Suprapubic skin (tissue), 4 donors: ENCODE measurements at regions not wholly inside any gene's neighbourhood (a gene's known extent, or its start where the extent isn't known, plus 50 kb on each side); places are given as distances from the start of the nearest gene placed in this dataset.

Experiments used
- EP300 ChIP-seq: sonication (generic); formaldehyde crosslinking; IDR thresholded peaks from one replicate; pipeline ENCODE4 v1.6.1; 2017; ENCODE audit warnings: antibody characterized with exemption
- POLR2A ChIP-seq, 2 donors: fragments of 450-650 bp; IDR thresholded peaks; one replicate each; pipeline ENCODE4 v1.6.1; 2017; ENCODE audit warnings: antibody characterized with exemption in 2 of 2, mild to moderate bottlenecking in 2 of 2, moderate library complexity in 2 of 2
- POLR2AphosphoS5 ChIP-seq, 3 donors: sonication (generic); formaldehyde crosslinking; IDR thresholded peaks; one replicate each; pipeline ENCODE4 v1.6.1; 2017; ENCODE audit warnings: antibody characterized with exemption in 3 of 3
- TF ChIP-seq, protein P1 (sequence below), 2 donors: fragments of 200-600 bp in 1 of 2; fragments of 450-650 bp in 1 of 2; sonication (generic) in 1 of 2; IDR thresholded peaks; one replicate each; pipeline ENCODE4 v1.5.1; 2016 to 2019; ENCODE audit warnings: antibody characterized with exemption in 2 of 2, mild to moderate bottlenecking in 1 of 2, moderate library complexity in 1 of 2

DNA sequence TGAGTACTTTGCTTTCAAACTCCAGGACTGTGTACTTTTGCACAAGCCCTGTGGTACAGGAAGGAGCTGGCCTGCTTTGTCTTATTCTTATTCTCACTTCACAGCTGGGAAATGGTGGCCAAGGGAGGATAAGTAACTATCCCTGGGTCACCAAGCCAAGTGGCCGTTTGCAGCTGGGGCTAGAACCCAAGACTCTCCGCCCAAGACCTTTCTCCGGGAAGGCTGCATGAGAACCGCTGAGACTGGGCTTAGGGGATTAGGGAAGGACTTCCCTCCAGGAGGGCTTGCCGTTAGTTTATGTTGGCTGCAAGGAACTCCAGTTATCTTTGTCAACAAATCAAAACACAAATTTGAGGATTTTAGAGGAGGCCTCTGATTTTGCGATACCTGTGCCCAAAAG, 109.5 kb upstream of the ADRA1D start:
- TF ChIP-seq POLR2AphosphoS5 (IDR thresholded peaks at IDR 0.05): no peak
- no peak for TF ChIP-seq POLR2A (IDR thresholded peaks at IDR 0.05)
- TF ChIP-seq, protein P1, sequence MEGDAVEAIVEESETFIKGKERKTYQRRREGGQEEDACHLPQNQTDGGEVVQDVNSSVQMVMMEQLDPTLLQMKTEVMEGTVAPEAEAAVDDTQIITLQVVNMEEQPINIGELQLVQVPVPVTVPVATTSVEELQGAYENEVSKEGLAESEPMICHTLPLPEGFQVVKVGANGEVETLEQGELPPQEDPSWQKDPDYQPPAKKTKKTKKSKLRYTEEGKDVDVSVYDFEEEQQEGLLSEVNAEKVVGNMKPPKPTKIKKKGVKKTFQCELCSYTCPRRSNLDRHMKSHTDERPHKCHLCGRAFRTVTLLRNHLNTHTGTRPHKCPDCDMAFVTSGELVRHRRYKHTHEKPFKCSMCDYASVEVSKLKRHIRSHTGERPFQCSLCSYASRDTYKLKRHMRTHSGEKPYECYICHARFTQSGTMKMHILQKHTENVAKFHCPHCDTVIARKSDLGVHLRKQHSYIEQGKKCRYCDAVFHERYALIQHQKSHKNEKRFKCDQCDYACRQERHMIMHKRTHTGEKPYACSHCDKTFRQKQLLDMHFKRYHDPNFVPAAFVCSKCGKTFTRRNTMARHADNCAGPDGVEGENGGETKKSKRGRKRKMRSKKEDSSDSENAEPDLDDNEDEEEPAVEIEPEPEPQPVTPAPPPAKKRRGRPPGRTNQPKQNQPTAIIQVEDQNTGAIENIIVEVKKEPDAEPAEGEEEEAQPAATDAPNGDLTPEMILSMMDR (IDR thresholded peaks at IDR 0.05): no peak
- no peak for TF ChIP-seq EP300
